WERI-Rb-1 (cell line): ENCODE measurements at regions not wholly inside any gene's neighbourhood (a gene's known extent, or its start where the extent isn't known, plus 50 kb on each side); places are given as distances from the start of the nearest gene placed in this dataset.

ENCODE experiments used
- DNase-seq: peaks from one replicate; pipeline ENCODE4 v3.0.0-alpha.2; 2020
- H3K27ac ChIP-seq: fragments of 250-450 bp; sonication (Bioruptor Pico); 2 replicates; pipeline ENCODE4 v1.5.1; 2020; ENCODE audit warnings: mild to moderate bottlenecking, moderate library complexity
- H3K27me3 ChIP-seq: fragments of 250-450 bp; sonication (Bioruptor Pico); 2 replicates; pipeline ENCODE4 v1.5.1; 2021; ENCODE audit warnings: mild to moderate bottlenecking, low read depth, moderate library complexity; ENCODE audit not compliant: insufficient read depth, severe bottlenecking
- H3K36me3 ChIP-seq: fragments of 250-450 bp; sonication (Bioruptor Pico); 2 replicates; pipeline ENCODE4 v1.5.1; 2020; ENCODE audit warnings: mild to moderate bottlenecking, moderate library complexity
- H3K4me3 ChIP-seq: 2 replicates; pipeline ENCODE4 v1.5.1; 2011; ENCODE audit warnings: low read depth, mild to moderate bottlenecking, control low read depth, low read length
- H3K9me3 ChIP-seq: fragments of 250-450 bp; sonication (Bioruptor Pico); 2 replicates; pipeline ENCODE4 v1.5.1; 2021; ENCODE audit warnings: mild to moderate bottlenecking, moderate library complexity; ENCODE audit not compliant: severe bottlenecking
- CTCF ChIP-seq: IDR thresholded peaks from 2 replicates; pipeline ENCODE4 v1.5.1; 2011; ENCODE audit warnings: low read depth, mild to moderate bottlenecking, control low read depth, inconsistent platforms, low read length

GRCh38 chr10:91043173-91043910 is 122.5 kb upstream of the ANKRD1 start:
- no peaks in the 10 kb centered on the region for H3K27me3 ChIP-seq
- DNase-seq: peak; percentile 12
- peak; percentile 44; the same call in 1 of the 2 replicates for TF ChIP-seq CTCF
- no peak overlapping the region for H3K4me3 ChIP-seq
- H3K36me3 ChIP-seq: no peaks in the 10 kb centered on the region
- no peak overlapping the region for H3K27ac ChIP-seq
- H3K9me3 ChIP-seq: no peaks in the 10 kb centered on the region

- Histone ChIP-seq H3K27ac (no peak overlapping the region), H3K9me3 (no peaks in the 10 kb centered on the region), H3K27me3 (no peaks in the 10 kb centered on the region), H3K4me3 (no peak overlapping the region), H3K36me3 (no peaks in the 10 kb centered on the region)
- no peak for DNase-seq
- TF ChIP-seq CTCF: no peak
Measured at GRCh38 chr10:91046869-91047268, 126.0 kb upstream of the ANKRD1 start.

GRCh38 chr10:91048380-91048779 is 127.5 kb upstream of the ANKRD1 start:
- Histone ChIP-seq H3K27me3 (no peaks in the 10 kb centered on the region), H3K36me3 (no peaks in the 10 kb centered on the region), H3K4me3 (no peak overlapping the region), H3K9me3 (no peaks in the 10 kb centered on the region), H3K27ac (no peak overlapping the region)
- no peak for DNase-seq
- no peak for TF ChIP-seq CTCF

GRCh38 chr10:91049296-91049987 is 128.6 kb upstream of the ANKRD1 start:
- Histone ChIP-seq H3K27me3 (no peaks in the 10 kb centered on the region), H3K4me3 (no peak overlapping the region), H3K36me3 (no peaks in the 10 kb centered on the region), H3K9me3 (no peaks in the 10 kb centered on the region), H3K27ac (no peak overlapping the region)
- no peak for DNase-seq
- no peak for TF ChIP-seq CTCF

GRCh38 chr10:91049988-91050360 is 129.1 kb upstream of the ANKRD1 start:
- H3K9me3 ChIP-seq: no peaks in the 10 kb centered on the region
- H3K27ac ChIP-seq: no peak overlapping the region
- H3K27me3 ChIP-seq: no peaks in the 10 kb centered on the region
- H3K36me3 ChIP-seq: no peaks in the 10 kb centered on the region
- no peak for TF ChIP-seq CTCF
- H3K4me3 ChIP-seq: no peak overlapping the region
- DNase-seq: no peak
